CD4-positive, alpha-beta T cell (primary cell): ENCODE measurements at regions not wholly inside any gene's neighbourhood (a gene's known extent, or its start where the extent isn't known, plus 50 kb on each side); places are given as distances from the start of the nearest gene placed in this dataset.

Experiments used
- ATAC-seq: fragments of 200-7000 bp; cut with Tn5 transposase; one replicate; pipeline ENCODE4 v1.10.0; 2022; ENCODE audit warnings: mild to moderate bottlenecking; ENCODE audit not compliant: poor library complexity
- CTCF ChIA-PET: fragments of 350-600 bp; sonication (Branson Sonifier 250); formaldehyde crosslinking; loops from one replicate; lab custom pipeline; 2021; ENCODE audit warnings: antibody characterized with exemption, inconsistent platforms; lab: Charles Lee
- POLR2A ChIA-PET: fragments of 350-600 bp; sonication (Branson Sonifier 250); formaldehyde crosslinking; loops from one replicate; lab custom pipeline; 2021; ENCODE audit warnings: antibody characterized with exemption, inconsistent platforms; lab: Charles Lee
- DNase-seq, 14 experiments: peaks; one replicate each; pipeline ENCODE4 v3.0.0-alpha.2; 2013 to 2020; ENCODE audit warnings: mixed read lengths in 2 of 14
- H3K27ac ChIP-seq, 2 donors: one replicate each; pipeline versions ENCODE4 v1.5.1 to v1.7.0; 2013; ENCODE audit warnings: low read length in 2 of 2, low read depth in 1 of 2, mild to moderate bottlenecking in 1 of 2
- H3K27me3 ChIP-seq, 2 experiments: 1 replicate in 1 of 2; 2 replicates in 1 of 2; pipeline versions ENCODE4 v1.6.1 to v1.7.0; 2013; ENCODE audit warnings: low read length in 2 of 2, control low read depth in 1 of 2, mild to moderate bottlenecking in 1 of 2, moderate library complexity in 1 of 2; ENCODE audit not compliant: insufficient read depth in 2 of 2, control insufficient read depth in 1 of 2
- H3K36me3 ChIP-seq: one replicate; pipeline ENCODE4 v1.6.1; 2013; ENCODE audit warnings: low read length, control low read depth; ENCODE audit not compliant: insufficient read depth
- H3K4me1 ChIP-seq: one replicate; pipeline ENCODE4 v1.6.1; 2013; ENCODE audit warnings: low read length, control low read depth; ENCODE audit not compliant: insufficient read depth
- H3K4me3 ChIP-seq: one replicate; pipeline ENCODE4 v1.5.1; 2013; ENCODE audit warnings: mild to moderate bottlenecking, low read length, moderate library complexity
- H3K9me3 ChIP-seq, 2 experiments: 1 replicate in 1 of 2; 2 replicates in 1 of 2; pipeline versions ENCODE4 v1.6.1 to v1.7.0; 2013; ENCODE audit warnings: low read length in 2 of 2, mild to moderate bottlenecking in 2 of 2, control low read depth in 1 of 2, moderate library complexity in 1 of 2; ENCODE audit not compliant: control insufficient read depth in 1 of 2, insufficient read depth in 1 of 2
- H3K27ac Mint-ChIP-seq: one replicate; pipeline ENCODE4 v1.8.0; 2020; ENCODE audit warnings: mixed read lengths
- H3K27me3 Mint-ChIP-seq: one replicate; pipeline ENCODE4 v1.8.0; 2021; ENCODE audit warnings: mixed read lengths
- H3K36me3 Mint-ChIP-seq: one replicate; pipeline ENCODE4 v1.8.0; 2021; ENCODE audit warnings: low read depth, mixed read lengths
- H3K4me1 Mint-ChIP-seq: one replicate; pipeline ENCODE4 v1.8.0; 2021; ENCODE audit warnings: low read depth, mixed read lengths
- H3K4me3 Mint-ChIP-seq: one replicate; pipeline ENCODE4 v1.8.0; 2020; ENCODE audit warnings: mild to moderate bottlenecking, mixed read lengths
- H3K9me3 Mint-ChIP-seq: one replicate; pipeline ENCODE4 v1.8.0; 2020; ENCODE audit warnings: mixed read lengths
- intact Hi-C, 2 experiments: fragments of 100-400 bp; cut with DNase I in 1 of 2; cut with micrococcal nuclease in 1 of 2; formaldehyde crosslinking; loops; one replicate each; pipeline versions ENCODE4 v1.15.1 to v1.9.0; 2023 to 2025; cut with DNase I, micrococcal nuclease
- TF ChIP-seq, protein P1 (sequence below): fragments of 200-600 bp; IDR thresholded peaks from one replicate; pipeline ENCODE4 v1.8.0; 2022; ENCODE audit warnings: antibody characterized with exemption, mild to moderate bottlenecking

- H3K27me3 ChIP-seq = no peaks in the 10 kb centered on the region
- H3K4me1 ChIP-seq = no peaks in the 10 kb centered on the region
- intact Hi-C loops = no loop called here
- TF ChIP-seq, protein P1, sequence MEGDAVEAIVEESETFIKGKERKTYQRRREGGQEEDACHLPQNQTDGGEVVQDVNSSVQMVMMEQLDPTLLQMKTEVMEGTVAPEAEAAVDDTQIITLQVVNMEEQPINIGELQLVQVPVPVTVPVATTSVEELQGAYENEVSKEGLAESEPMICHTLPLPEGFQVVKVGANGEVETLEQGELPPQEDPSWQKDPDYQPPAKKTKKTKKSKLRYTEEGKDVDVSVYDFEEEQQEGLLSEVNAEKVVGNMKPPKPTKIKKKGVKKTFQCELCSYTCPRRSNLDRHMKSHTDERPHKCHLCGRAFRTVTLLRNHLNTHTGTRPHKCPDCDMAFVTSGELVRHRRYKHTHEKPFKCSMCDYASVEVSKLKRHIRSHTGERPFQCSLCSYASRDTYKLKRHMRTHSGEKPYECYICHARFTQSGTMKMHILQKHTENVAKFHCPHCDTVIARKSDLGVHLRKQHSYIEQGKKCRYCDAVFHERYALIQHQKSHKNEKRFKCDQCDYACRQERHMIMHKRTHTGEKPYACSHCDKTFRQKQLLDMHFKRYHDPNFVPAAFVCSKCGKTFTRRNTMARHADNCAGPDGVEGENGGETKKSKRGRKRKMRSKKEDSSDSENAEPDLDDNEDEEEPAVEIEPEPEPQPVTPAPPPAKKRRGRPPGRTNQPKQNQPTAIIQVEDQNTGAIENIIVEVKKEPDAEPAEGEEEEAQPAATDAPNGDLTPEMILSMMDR = no peak
- Mint-ChIP-seq H3K36me3 (no peaks in the 10 kb centered on the region), H3K4me3 (no peak overlapping the region), H3K9me3 (no peaks in the 10 kb centered on the region), H3K27ac (no peak overlapping the region), H3K27me3 (no peaks in the 10 kb centered on the region), H3K4me1 (no peaks in the 10 kb centered on the region)
- H3K9me3 ChIP-seq = no peaks in the 10 kb centered on the region
- ATAC-seq = no peak
- H3K4me3 ChIP-seq = no peak overlapping the region
- H3K27ac ChIP-seq = no peak overlapping the region
- no peaks in the 10 kb centered on the region for H3K36me3 ChIP-seq
- CTCF ChIA-PET = no interaction called here
- POLR2A ChIA-PET = no interaction called here
- DNase-seq = no peak
These were observed 241.4 kb upstream of the CNKSR2 start for GRCh38 chrX:21132686-21133393.

GRCh38 chrX:21150208-21150607 is 224.0 kb upstream of the CNKSR2 start:
- no peak overlapping the region for H3K27ac ChIP-seq
- TF ChIP-seq, protein P1 = no peak
- no peak for ATAC-seq
- ChIA-PET CTCF (no interaction called here), POLR2A (no interaction called here)
- Mint-ChIP-seq H3K27me3 (no peaks in the 10 kb centered on the region), H3K27ac (no peak overlapping the region), H3K9me3 (no peaks in the 10 kb centered on the region), H3K4me1 (no peaks in the 10 kb centered on the region), H3K36me3 (no peaks in the 10 kb centered on the region), H3K4me3 (no peak overlapping the region)
- no peaks in the 10 kb centered on the region for H3K9me3 ChIP-seq
- H3K4me1 ChIP-seq = no peaks in the 10 kb centered on the region
- DNase-seq = no peak
- no peaks in the 10 kb centered on the region for H3K36me3 ChIP-seq
- intact Hi-C loops = no loop called here
- no peak overlapping the region for H3K4me3 ChIP-seq
- no peaks in the 10 kb centered on the region for H3K27me3 ChIP-seq

DNA sequence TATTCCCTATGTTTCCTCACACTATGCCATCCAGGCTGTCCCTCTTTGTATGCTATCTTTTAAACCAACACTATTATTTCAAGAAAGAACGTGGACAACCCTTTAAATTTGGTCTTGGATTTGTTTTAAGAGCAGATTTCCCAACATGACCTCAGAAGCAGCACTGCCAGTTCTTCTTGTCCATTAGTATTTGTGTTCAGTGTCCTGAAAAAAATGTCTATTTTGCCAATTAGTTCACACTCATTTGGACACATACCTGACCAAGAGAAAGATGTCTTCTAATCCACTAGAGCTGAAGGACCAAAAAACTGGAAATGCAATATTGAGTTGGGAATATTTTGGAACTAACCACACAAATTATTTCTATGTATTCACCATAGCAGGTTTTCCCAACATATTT is 223.2 kb upstream of the CNKSR2 start:
- no peak overlapping the region for H3K4me3 Mint-ChIP-seq
- DNase-seq = no peak
- CTCF ChIA-PET = no interaction called here
- no peaks in the 10 kb centered on the region for H3K4me1 ChIP-seq
- no peak overlapping the region for H3K27ac Mint-ChIP-seq
- H3K4me1 Mint-ChIP-seq = no peaks in the 10 kb centered on the region
- no peaks in the 10 kb centered on the region for H3K9me3 Mint-ChIP-seq
- H3K36me3 ChIP-seq = no peaks in the 10 kb centered on the region
- ATAC-seq = no peak
- H3K9me3 ChIP-seq = no peaks in the 10 kb centered on the region
- H3K27me3 Mint-ChIP-seq = no peaks in the 10 kb centered on the region
- H3K36me3 Mint-ChIP-seq = no peaks in the 10 kb centered on the region
- TF ChIP-seq, protein P1 = no peak
- POLR2A ChIA-PET = no interaction called here
- intact Hi-C loops = no loop called here
- H3K4me3 ChIP-seq = no peak overlapping the region
- no peaks in the 10 kb centered on the region for H3K27me3 ChIP-seq
- H3K27ac ChIP-seq = no peak overlapping the region
